ENCODE measurements at regions not wholly inside any gene's neighbourhood (a gene's known extent, or its start where the extent isn't known, plus 50 kb on each side); places are given as distances from the start of the nearest gene placed in this dataset.

GRCh38 chr12:58815235-58815634 lies 105.1 kb downstream of the LRIG3 start:
- Histone ChIP-seq H3K27me3 (no peaks in the 10 kb centered on the region), H3K4me3 (ENCODE audit: low read depth, low read length) (no peak overlapping the region), H3K9me3 (no peaks in the 10 kb centered on the region), H3K4me1 (no peaks in the 10 kb centered on the region), H3K36me3 (no peaks in the 10 kb centered on the region)
- DNase-seq = no peak
- no peak for TF ChIP-seq CTCF (IDR thresholded peaks at IDR 0.05; ENCODE audit: low read depth, low read length)

GRCh38 chr12:58818546-58818945 lies 101.8 kb downstream of the LRIG3 start:
- TF ChIP-seq CTCF (IDR thresholded peaks at IDR 0.05; ENCODE audit: low read depth, low read length) = no peak
- Histone ChIP-seq H3K27me3 (no peaks in the 10 kb centered on the region), H3K4me3 (ENCODE audit: low read depth, low read length) (no peak overlapping the region), H3K4me1 (no peaks in the 10 kb centered on the region), H3K36me3 (no peaks in the 10 kb centered on the region), H3K9me3 (no peaks in the 10 kb centered on the region)
- no peak for DNase-seq

GRCh38 chr12:58819345-58819744 lies 101.0 kb downstream of the LRIG3 start:
- no peaks in the 10 kb centered on the region for H3K27me3 ChIP-seq
- H3K4me1 ChIP-seq = no peaks in the 10 kb centered on the region
- no peak for TF ChIP-seq CTCF (IDR thresholded peaks at IDR 0.05; ENCODE audit: low read depth, low read length)
- DNase-seq = no peak
- H3K4me3 ChIP-seq (ENCODE audit: low read depth, low read length) = no peak overlapping the region
- no peaks in the 10 kb centered on the region for H3K9me3 ChIP-seq
- H3K36me3 ChIP-seq = no peaks in the 10 kb centered on the region

- H3K36me3 ChIP-seq = no peaks in the 10 kb centered on the region
- no peaks in the 10 kb centered on the region for H3K27me3 ChIP-seq
- no peak for TF ChIP-seq CTCF (IDR thresholded peaks at IDR 0.05; ENCODE audit: low read depth, low read length)
- no peak overlapping the region for H3K4me3 ChIP-seq (ENCODE audit: low read depth, low read length)
- no peak for DNase-seq
- no peaks in the 10 kb centered on the region for H3K9me3 ChIP-seq
- H3K4me1 ChIP-seq = no peaks in the 10 kb centered on the region
These were observed 100.3 kb downstream of the LRIG3 start for GRCh38 chr12:58819985-58820384.

Data from BE2C (cell line).